SK-N-SH (cell line): ENCODE measurements at regions not wholly inside any gene's neighbourhood (a gene's known extent, or its start where the extent isn't known, plus 50 kb on each side); places are given as distances from the start of the nearest gene placed in this dataset.

Experiments used
- CTCF ChIA-PET: fragments of 300-600, 350-600 bp; formaldehyde crosslinking; extraction: SDS; loops from one replicate; lab custom pipeline; 2021; lab: Yijun Ruan, JAX
- POLR2A ChIA-PET: fragments of 350-600 bp; sonication (Branson Sonifier 250); formaldehyde crosslinking; extraction: SDS; loops from one replicate; lab custom pipeline; 2020; ENCODE audit warnings: antibody characterized with exemption, inconsistent platforms; lab: Yijun Ruan, JAX
- DNase-seq: peaks from one replicate; pipeline ENCODE4 v3.0.0; 2012
- H2AFZ ChIP-seq: fragments of 200-600 bp; sonication (generic); 2 replicates; pipeline ENCODE4 v1.8.1; 2016; ENCODE audit warnings: antibody characterized with exemption, mild to moderate bottlenecking, low read depth
- H3F3A ChIP-seq: fragments of 200-600 bp; sonication (generic); replicated peaks from 2 replicates; pipeline ENCODE3; 2016; ENCODE audit warnings: antibody characterized with exemption, mild to moderate bottlenecking; ENCODE audit not compliant: insufficient read depth
- H3K27ac ChIP-seq, 2 experiments: fragments of 200-500 bp in 1 of 2; fragments of 200-600 bp in 1 of 2; sonication (Bioruptor generic) in 1 of 2; sonication (generic), shearing (Covaris generic) in 1 of 2; 2 replicates each; pipeline versions ENCODE4 v1.5.1 to v1.6.1; 2014 to 2016; ENCODE audit warnings: low read depth in 2 of 2, inconsistent platforms in 1 of 2, low read length in 1 of 2, mild to moderate bottlenecking in 1 of 2, mixed read lengths in 1 of 2
- H3K27me3 ChIP-seq: fragments of 200-600 bp; sonication (generic), shearing (Covaris generic); 2 replicates; pipeline ENCODE4 v1.6.1; 2016; ENCODE audit warnings: mixed run types; ENCODE audit not compliant: insufficient read depth
- H3K36me3 ChIP-seq, 2 experiments: fragments of 200-500 bp in 1 of 2; fragments of 200-600 bp in 1 of 2; sonication (Bioruptor generic) in 1 of 2; sonication (generic) in 1 of 2; replicated peaks in 1 of 2; 2 replicates each; pipeline versions ENCODE3 to v1.5.1; 2014 to 2016; ENCODE audit warnings: low read length in 1 of 2, mild to moderate bottlenecking in 1 of 2; ENCODE audit not compliant: insufficient read depth in 2 of 2, control insufficient read depth in 1 of 2
- H3K4me1 ChIP-seq, 2 experiments: fragments of 200-500 bp in 1 of 2; fragments of 200-600 bp in 1 of 2; sonication (Bioruptor generic) in 1 of 2; sonication (generic), shearing (Covaris generic) in 1 of 2; 2 replicates each; pipeline versions ENCODE4 v1.5.1 to v1.6.1; 2014 to 2016; ENCODE audit warnings: low read depth in 1 of 2, low read length in 1 of 2, mixed run types in 1 of 2; ENCODE audit not compliant: insufficient read depth in 2 of 2, control insufficient read depth in 1 of 2
- H3K4me2 ChIP-seq: fragments of 200-600 bp; sonication (generic), shearing (Covaris generic); 2 replicates; pipeline ENCODE4 v1.6.1; 2017; ENCODE audit warnings: mixed run types
- H3K4me3 ChIP-seq, 2 experiments: fragments of 200-500 bp in 1 of 2; fragments of 200-600 bp in 1 of 2; sonication (Bioruptor generic) in 1 of 2; sonication (generic), shearing (Covaris generic) in 1 of 2; 2 replicates each; pipeline versions ENCODE4 v1.5.1 to v1.8.1; 2014 to 2016; ENCODE audit warnings: low read depth in 2 of 2, inconsistent platforms in 1 of 2, low read length in 1 of 2, mild to moderate bottlenecking in 1 of 2, mixed read lengths in 1 of 2, moderate library complexity in 1 of 2
- H3K79me2 ChIP-seq: fragments of 200-600 bp; sonication (generic); 2 replicates; pipeline ENCODE4 v1.8.1; 2017; ENCODE audit warnings: mild to moderate bottlenecking; ENCODE audit not compliant: insufficient read depth
- H3K9ac ChIP-seq: fragments of 200-600 bp; sonication (generic); 2 replicates; pipeline ENCODE4 v1.6.1; 2017; ENCODE audit warnings: mixed run types
- H3K9me2 ChIP-seq: fragments of 200-600 bp; sonication (generic); 2 replicates; pipeline ENCODE4 v1.6.1; 2017; ENCODE audit warnings: mixed run types
- H3K9me3 ChIP-seq: fragments of 200-600 bp; sonication (generic); 2 replicates; pipeline ENCODE4 v1.6.1; 2017; ENCODE audit warnings: mixed run types, mild to moderate bottlenecking, moderate library complexity
- H4K20me1 ChIP-seq: fragments of 200-600 bp; sonication (generic); 2 replicates; pipeline ENCODE4 v1.6.1; 2017; ENCODE audit warnings: mild to moderate bottlenecking, mixed run types; ENCODE audit not compliant: insufficient read depth
- ELF1 ChIP-seq: IDR thresholded peaks from 2 replicates; pipeline ENCODE4 v1.4.0; 2012
- EP300 ChIP-seq, 2 experiments: IDR thresholded peaks; 2 replicates each; pipeline versions ENCODE4 v1.4.0 to v1.6.1; 2012; ENCODE audit warnings: borderline replicate concordance in 1 of 2, low read depth in 1 of 2, low read length in 1 of 2
- FOXJ3 ChIP-seq: sonication (generic); formaldehyde crosslinking; IDR thresholded peaks from 2 replicates; pipeline ENCODE4 v1.5.1; 2020; ENCODE audit warnings: mild to moderate bottlenecking, missing genetic modification reagents
- FOXM1 ChIP-seq: IDR thresholded peaks from 2 replicates; pipeline ENCODE4 v1.4.0; 2012; ENCODE audit warnings: low read depth, mild to moderate bottlenecking
- MAX ChIP-seq: IDR thresholded peaks from 2 replicates; pipeline ENCODE4 v1.4.0; 2012; ENCODE audit warnings: low read depth
- MEF2A ChIP-seq: IDR thresholded peaks from 2 replicates; pipeline ENCODE4 v1.4.0; 2012; ENCODE audit warnings: low read depth, borderline replicate concordance
- MXI1 ChIP-seq: IDR thresholded peaks from 2 replicates; pipeline ENCODE4 v1.6.1; 2012; ENCODE audit warnings: mild to moderate bottlenecking, low read depth, low read length, improper control_type of control experiment
- RAD21 ChIP-seq: IDR thresholded peaks from 2 replicates; pipeline ENCODE4 v1.6.1; 2012; ENCODE audit warnings: mild to moderate bottlenecking, low read length
- RCOR1 ChIP-seq: fragments of 150-350 bp; IDR thresholded peaks from 2 replicates; pipeline ENCODE4 v1.6.1; 2017; ENCODE audit warnings: antibody characterized with exemption, low read length
- REST ChIP-seq: IDR thresholded peaks from 2 replicates; pipeline ENCODE4 v1.6.1; 2012; ENCODE audit warnings: mild to moderate bottlenecking, low read depth, low read length, moderate library complexity
- RXRA ChIP-seq: IDR thresholded peaks from 2 replicates; pipeline ENCODE4 v1.4.0; 2012; ENCODE audit warnings: low read depth, mild to moderate bottlenecking, borderline replicate concordance
- SIN3A ChIP-seq: IDR thresholded peaks from 2 replicates; pipeline ENCODE4 v1.6.1; 2012; ENCODE audit warnings: low read depth, mild to moderate bottlenecking, low read length, moderate library complexity, borderline replicate concordance
- SMC3 ChIP-seq: IDR thresholded peaks from 2 replicates; pipeline ENCODE4 v1.6.1; 2012; ENCODE audit warnings: low read depth, low read length, improper control_type of control experiment
- USF1 ChIP-seq: IDR thresholded peaks from 2 replicates; pipeline ENCODE4 v1.4.0; 2012; ENCODE audit warnings: low read depth, borderline replicate concordance
- YY1 ChIP-seq: IDR thresholded peaks from 2 replicates; pipeline ENCODE4 v1.4.0; 2012; ENCODE audit warnings: low read depth, mild to moderate bottlenecking
- WGBS: methylation state at CpG from one replicate; pipeline ENCODE4 v1.1.6; 2017; ENCODE audit warnings: low lambda C conversion rate; 5-methylcytosine and 5-hydroxymethylcytosine counted together
- TF ChIP-seq, protein P1 (sequence below): fragments of 150-350 bp; IDR thresholded peaks from 2 replicates; pipeline ENCODE4 v1.6.1; 2017; ENCODE audit warnings: antibody characterized with exemption, low read length, low read depth, borderline replicate concordance
- TF ChIP-seq, protein P2 (sequence below): IDR thresholded peaks from 2 replicates; pipeline ENCODE4; 2012

DNA sequence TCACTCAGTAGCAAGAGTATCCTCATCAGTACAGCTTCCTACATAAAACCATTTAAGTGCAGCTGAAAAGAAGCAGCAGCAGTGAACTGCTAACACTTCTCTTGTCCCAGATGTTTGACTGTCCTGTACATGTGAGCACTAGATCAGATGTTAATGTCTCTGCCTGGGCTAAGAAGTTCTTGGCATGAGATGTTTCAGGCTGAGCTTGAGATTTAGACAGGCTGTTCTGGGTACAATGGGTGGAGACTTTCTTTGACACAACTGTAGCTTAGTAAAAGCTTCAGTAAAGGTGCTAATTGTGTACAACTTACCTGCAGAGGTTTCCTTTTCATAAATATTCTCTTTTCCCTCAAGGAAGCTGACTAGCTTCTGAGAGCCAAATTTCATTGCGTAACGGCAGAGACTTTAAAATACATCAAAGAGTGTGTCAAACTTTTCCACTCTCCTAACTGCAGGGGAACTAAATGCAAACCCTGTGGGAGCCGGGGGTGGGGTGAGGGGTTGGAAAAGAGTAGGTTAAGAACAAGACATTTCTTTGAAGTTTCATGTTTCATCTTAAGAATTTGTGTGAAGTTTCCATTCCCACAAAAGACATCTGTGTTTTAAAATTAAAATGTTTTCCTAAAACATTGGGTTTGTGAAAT is 82.1 kb upstream of the CCDC190 start (continued):
- TF ChIP-seq EP300 (IDR thresholded peaks at IDR 0.05; ENCODE audit: borderline replicate concordance in 1 of 2, low read depth in 1 of 2, low read length in 1 of 2) = no peak

- Histone ChIP-seq H3K27me3 (no peaks in the 10 kb centered on the region), H3K9me3 (no peaks in the 10 kb centered on the region), H3F3A (no peaks in the 10 kb centered on the region), H2AFZ (no peak overlapping the region), H4K20me1 (no peaks in the 10 kb centered on the region), H3K79me2 (no peaks in the 10 kb centered on the region), H3K9ac (no peak overlapping the region), H3K4me1 (peaks cover 9 to 31% of the 10 kb centered on the region in 2 experiments; a peak in 3 of 4 replicates), H3K36me3 (no peaks in the 10 kb centered on the region), H3K27ac (no peak overlapping the region; a peak in 1 of 4 replicates), H3K9me2 (no peaks in the 10 kb centered on the region), H3K4me2 (no peak overlapping the region), H3K4me3 (no peak overlapping the region)
- POLR2A ChIA-PET = no interaction called here
- no peak for DNase-seq
- TF ChIP-seq MXI1 (no peak), REST (no peak), FOXJ3 (CRISPR knock-in tag) (no peak), USF1 (no peak), YY1 (no peak), RCOR1 (no peak), MEF2A (no peak), EP300 (IDR thresholded peaks at IDR 0.05; ENCODE audit: borderline replicate concordance in 1 of 2, low read depth in 1 of 2, low read length in 1 of 2) (no peak), SIN3A (no peak), SMC3 (no peak), FOXM1 (no peak), RXRA (no peak), ELF1 (no peak), RAD21 (no peak), MAX (no peak)
- TF ChIP-seq, protein P1, sequence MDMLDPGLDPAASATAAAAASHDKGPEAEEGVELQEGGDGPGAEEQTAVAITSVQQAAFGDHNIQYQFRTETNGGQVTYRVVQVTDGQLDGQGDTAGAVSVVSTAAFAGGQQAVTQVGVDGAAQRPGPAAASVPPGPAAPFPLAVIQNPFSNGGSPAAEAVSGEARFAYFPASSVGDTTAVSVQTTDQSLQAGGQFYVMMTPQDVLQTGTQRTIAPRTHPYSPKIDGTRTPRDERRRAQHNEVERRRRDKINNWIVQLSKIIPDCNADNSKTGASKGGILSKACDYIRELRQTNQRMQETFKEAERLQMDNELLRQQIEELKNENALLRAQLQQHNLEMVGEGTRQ = no peak
- TF ChIP-seq, protein P2, sequence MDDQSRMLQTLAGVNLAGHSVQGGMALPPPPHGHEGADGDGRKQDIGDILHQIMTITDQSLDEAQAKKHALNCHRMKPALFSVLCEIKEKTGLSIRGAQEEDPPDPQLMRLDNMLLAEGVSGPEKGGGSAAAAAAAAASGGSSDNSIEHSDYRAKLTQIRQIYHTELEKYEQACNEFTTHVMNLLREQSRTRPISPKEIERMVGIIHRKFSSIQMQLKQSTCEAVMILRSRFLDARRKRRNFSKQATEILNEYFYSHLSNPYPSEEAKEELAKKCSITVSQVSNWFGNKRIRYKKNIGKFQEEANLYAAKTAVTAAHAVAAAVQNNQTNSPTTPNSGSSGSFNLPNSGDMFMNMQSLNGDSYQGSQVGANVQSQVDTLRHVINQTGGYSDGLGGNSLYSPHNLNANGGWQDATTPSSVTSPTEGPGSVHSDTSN = no peak
- 78% methylated on average over 3 of the region's 3 CpGs for WGBS
- CTCF ChIA-PET = no interaction called here
These were observed 80.0 kb upstream of the CCDC190 start for GRCh38 chr1:162941024-162941423.
